ENCODE measurements at regions not wholly inside any gene's neighbourhood (a gene's known extent, or its start where the extent isn't known, plus 50 kb on each side); places are given as distances from the start of the nearest gene placed in this dataset.
"Not testable (repeated sequence)": the region's sequence is repeated elsewhere in the genome, so short reads cannot be mapped to it uniquely, and the experiment has no call there.

DNA sequence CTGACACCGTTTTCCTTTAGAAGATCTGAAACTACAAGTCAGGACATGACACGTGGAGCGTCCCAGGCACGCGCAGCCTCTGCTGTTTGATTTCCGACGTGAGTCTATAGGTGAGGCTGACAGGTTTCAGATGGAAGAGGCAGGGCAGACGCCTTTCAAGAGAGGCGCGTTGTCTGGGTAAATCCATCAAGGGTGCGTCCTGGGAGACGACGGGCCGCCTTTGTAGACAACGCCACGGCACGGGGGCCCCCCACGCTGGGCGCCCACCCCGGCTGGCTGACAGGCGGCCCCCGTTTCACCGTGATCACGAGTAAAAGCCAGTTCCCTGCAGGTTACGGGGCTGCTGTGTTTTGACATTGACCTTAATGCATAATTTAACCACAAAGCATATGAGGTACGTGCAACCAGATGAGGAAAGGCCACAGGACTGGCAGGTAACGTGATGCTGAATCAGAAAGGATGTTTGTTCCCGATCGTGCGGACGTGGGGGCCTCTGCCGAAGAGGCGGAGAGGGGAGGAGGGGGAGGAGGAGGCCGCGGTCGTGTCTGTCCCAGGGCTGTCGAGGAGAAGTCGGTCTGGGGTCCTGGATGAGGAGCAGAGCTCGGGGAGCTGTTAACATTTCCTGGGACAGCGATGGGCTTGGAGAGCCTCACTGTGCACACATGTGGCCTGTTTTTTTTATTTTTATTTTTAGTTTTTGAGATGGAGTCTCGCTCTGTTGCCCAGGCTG lies 51.1 kb upstream of the PPP2R3B start:
- FAIRE-seq, result no peak

DNA sequence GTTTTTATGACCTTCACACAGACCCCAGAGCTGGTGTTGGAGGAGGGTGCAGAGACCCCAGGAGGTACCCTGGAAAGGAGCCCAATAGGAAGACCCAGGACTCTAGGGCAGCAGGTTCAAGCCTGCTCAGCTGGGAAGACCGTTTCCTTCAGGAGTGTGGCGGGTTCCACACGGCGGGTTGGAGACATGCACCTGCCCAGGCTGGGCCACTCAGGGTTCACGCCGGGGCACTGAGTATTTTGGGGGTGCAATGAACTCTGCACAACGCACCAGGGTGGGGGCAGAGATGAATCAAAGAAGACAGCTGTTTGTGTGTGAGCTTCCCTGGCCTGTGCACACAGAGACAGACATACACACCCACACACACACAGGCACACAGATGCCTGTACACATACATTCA lies 52.5 kb upstream of the PPP2R3B start:
- FAIRE-seq, result no peak

DNA sequence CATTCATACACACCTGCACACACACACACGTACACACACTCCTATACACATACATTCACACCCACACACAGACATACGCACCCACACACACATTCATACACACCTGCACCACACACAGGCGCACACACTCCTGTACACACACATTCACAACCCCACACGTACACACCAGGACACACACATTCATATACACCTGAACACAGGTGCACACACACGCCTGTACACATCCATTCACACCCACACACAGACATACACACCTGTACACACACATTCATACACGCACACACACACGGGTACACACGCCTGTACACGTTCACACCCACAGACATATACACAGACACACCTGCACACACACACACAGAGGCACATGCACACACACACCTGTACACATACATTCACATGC lies 53.0 kb upstream of the PPP2R3B start:
- no peak for FAIRE-seq

DNA sequence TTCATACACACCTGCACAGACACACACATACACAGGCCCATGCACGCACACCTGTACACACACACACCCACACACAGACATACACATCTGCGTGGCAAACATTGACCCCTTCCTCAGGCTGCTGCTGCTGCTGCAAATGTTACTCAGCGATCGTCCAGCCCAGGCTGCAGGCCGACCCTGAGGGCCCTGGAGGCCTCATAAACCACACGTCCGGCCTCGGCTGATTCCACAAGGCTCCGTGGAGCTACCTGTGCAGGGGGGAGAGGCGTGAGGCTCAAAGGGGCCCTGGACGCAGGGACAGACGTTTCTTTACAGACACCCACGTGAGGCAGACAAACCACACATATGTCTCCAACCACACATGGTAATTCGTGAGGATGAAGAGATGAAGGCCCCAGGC lies 53.9 kb upstream of the PPP2R3B start:
- no peak for FAIRE-seq

DNA sequence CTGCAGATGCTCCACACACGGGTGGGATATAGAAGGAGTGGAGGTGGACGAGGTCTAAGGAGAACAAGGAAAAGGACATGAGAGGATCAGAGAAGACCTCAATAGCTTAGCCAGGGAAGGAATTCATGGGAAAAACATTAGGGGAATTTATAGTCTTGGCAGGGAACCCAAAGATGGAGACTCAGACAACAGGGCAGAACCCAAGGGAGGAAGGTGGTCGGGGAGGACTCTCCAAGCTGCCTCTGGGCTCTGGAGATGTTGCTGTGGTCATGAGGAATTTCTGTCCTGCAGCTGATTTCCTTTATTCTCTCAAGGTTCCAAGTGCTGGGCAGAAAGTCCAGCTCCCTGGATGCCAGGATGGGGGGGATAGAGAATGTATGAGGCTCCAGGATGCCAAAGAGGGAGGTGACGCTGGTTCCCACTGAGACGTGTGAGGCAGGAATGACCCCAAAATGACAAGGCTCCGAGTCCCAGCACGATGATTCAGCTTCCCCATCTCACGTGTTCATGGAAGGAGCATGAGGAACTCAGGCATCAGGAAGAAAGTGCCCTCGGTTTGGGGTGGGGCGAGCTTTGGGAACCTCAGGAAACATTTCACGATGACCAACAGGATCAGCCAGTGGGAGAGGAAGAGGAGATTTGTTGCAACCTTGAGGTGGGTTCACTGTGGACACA lies 57.0 kb upstream of the PPP2R3B start:
- FAIRE-seq, result no peak

DNA sequence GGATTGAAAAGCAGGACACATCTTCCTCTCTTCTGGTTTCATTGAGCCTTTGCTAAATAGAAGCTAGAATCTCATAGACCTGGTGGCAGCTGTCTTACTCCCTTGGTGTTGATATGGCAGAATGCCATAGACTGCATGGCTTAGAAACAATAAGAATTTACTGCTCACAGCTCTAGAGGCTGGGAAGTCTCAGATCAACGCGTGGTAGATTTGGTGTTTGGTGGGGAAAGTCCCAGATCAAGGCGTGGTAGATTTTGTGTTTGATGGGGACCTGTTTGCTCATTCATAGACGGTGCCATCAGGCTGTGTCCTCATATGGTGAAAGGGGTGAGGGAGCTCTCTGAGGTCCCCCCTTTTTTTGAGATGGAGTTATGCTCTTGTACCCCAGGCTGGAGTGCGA lies 57.6 kb upstream of the PPP2R3B start:
- FAIRE-seq, result no peak

DNA sequence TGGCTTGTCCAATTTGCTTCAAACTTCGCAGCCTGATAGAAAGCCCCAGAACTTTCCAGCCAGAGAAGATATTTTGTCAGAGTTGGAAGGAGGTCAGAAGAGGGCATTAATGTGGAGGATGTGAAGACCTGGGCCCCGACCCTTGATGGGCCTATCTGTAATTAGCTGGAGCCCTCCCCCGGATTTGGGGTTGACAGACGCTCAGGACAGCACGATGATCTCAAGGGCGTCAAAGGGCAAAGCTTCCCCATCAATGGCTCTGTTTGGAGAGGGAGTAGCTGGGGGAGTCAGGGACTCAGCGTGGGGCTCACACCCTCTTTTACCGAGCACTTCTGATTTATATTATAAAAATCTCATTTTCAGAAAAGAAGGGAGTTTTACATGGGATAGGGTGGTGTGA lies 59.0 kb upstream of the PPP2R3B start:
- FAIRE-seq, result no peak

DNA sequence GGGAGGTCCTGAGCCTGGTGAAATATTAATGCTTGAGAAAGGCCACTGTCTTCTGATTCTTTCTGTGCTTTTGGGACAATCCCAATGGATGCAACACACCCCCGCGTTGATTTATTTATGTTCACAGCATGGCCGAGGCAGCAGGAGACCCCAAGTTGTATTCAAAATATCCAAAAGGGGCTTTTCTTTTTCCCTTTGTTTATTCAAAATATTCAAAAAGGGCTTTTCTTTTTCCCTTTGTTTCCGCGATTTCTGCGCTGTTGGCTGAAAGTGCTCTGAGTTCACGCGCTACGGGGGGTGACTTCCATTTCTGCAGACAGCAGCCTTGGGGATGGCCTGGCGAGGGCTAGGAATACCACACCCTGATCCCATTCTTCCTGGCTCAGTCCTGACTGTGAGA lies 59.5 kb upstream of the PPP2R3B start:
- no peak for FAIRE-seq

DNA sequence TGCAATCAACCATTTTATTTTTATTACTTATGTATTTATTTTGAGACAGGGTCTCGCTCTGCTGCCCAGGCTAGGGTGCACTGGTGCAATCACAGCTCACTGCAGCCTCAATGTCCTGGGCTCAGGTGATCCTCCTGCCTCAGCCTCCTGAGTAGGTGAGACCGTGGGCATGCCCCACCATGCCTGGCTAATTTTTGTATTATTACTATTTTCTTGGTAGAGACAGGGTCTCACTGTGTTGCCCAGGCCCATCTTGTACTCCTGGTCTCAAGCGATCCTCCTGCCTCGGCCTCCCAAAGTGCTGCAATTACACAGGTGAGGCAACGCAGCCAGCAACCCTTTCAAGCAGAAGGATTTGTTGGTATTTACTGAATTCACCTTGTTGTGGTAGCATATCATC lies 60.3 kb upstream of the PPP2R3B start:
- no peak for FAIRE-seq

DNA sequence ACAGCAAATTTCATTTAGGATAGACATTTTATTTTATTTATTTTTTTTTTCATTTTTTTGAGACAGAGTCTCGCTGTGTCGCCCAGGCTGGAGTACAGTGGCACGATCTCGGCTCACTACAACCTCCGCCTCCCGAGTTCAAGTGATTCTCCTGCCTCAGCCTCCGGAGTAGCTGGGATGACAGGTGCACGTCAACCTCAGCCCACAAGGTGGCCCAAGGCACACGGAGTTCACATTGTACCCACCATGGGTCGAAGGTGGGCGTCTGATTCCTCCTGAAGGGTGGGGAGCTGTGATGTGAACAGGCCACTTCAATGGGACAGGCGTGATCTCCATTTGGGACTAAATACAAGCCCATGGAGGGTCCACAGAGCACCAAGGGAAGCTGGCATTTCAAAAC lies 65.0 kb upstream of the PPP2R3B start:
- FAIRE-seq, result not testable (repeated sequence)

DNA sequence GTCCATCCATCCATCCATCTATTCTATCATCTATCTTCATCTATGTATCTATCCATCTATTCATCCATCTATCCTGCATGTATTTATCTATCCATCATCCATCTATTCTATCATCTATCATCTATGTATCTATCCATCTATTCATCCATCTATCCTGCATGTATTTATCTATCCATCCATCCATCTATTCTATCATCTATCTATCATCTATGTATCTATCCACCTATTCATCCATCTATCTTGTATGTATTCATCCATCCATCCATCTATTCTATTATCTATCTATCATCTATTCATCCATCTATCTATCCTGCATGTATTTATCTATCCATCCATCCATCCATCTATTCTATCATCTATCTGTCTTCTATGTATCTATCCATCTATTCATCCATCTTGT lies 65.9 kb upstream of the PPP2R3B start:
- FAIRE-seq, result no peak

DNA sequence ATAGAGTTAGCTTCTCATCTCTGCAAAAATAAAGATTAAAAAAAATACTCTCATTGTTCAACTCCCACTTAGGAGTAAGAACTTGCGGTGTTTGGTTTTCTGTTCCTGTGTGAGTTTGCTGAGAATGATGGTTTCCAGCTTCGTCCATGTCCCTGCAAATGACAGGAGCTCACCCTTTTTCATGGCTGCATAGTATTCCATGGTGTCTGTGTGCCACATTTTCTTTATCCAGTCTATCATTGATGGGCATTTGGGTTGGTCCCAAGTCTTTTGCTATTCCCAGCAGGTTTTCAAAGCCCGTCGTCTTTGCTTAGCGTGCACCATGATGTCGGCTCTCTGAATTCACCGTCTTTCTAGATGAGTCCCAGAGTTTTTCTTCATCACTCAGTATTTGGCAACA lies 67.8 kb upstream of the PPP2R3B start:
- FAIRE-seq, result not testable (repeated sequence)

DNA sequence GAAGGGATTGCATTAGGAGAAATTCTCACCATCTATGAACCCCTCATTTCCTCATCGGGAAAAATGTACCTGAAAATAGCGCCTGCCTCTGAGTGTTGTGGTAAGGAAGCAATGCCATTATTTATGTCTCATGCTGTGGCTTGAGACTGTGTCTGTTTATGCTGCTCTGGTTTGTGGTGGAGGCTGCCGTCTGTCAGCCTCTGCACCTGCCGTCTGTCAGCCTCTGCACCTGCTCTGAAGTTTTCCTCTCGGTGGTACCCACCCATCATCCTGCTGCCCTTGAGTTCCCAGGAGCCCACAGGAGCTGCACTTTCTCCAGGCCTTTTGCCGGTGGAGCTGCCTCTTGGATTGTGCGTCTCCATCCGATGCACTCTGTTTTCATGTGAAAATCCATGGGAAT lies 68.5 kb upstream of the PPP2R3B start:
- no peak for FAIRE-seq

DNA sequence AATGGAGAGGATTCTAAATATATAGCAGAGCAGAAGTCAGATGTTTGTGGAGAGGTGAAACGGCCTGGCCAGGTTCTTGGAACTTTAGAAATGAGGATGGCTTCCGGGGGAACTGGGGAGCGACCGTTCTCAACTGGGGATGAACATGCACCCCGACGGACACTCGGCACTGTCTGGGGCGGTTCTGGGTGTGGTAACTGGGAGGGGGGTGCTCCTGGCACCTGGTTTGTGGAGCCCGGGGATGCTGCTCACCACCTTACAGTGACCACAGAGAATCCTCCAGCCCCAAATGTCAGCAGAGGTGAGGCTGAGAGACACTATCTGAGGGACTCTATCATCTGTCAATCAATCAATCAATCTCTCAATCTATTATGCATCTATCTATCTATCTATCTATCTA lies 69.0 kb upstream of the PPP2R3B start:
- FAIRE-seq, result no peak

DNA sequence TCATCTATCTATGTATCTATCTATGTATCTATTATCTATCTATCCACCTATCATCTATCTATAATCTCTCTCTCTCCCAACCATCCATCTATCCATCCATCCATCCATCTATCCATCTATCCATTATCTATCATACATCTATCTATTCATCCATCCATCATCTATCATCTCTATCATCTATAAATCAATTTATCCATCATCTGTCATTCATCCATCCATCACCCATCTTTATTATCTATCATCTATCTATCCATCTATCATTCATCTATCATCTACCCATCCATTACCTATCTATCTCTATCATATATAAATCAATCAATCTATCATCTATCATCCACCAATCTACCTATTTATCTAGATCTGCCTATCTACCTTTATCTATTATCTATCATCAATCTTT lies 69.4 kb upstream of the PPP2R3B start:
- FAIRE-seq, result no peak

DNA sequence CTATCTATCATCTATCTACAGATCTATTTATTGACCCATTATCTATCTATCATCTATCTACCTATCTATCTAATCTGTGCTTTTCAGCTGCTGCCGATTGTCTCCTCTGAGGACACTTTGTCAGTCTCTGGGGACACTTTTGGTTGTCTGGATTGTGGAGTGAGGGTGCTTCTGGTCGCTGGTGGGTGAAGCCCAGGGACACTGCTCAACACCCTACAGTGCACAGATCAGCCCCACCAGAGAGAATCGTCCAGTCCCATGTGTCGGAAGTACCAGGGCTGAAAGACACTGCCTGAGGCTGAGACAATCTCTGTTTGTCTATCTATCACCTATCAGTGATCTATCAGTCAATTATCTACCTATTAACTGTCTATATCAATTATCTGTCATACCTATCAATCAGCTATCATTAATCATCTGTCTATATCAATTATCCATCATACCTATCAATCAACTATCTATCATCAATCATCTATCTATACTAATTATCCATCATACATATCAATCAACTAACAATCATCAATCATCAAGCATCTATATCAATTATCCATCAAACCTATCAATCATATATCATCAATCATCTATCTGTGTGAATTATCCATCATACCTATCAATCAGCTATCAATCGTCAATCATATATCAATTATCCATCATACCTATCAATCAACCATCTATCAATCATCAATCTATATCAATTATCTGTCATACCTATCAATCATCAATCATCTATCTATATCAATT lies 70.0 kb upstream of the PPP2R3B start:
- FAIRE-seq, result no peak

DNA sequence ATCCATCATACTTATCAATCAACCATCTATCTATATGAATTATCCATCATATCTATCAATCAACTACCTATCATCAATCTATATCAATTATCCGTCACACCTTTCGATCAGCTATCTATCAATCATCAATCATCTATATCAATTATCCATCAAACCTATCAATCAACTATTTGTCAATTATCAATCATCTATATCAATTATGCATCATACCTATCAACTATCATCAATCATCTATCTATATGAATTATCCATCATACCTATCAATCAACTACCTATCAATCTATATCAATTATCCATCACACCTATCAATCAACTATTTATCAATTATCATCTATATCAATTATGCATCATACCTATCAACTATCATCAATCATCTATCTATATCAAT lies 70.6 kb upstream of the PPP2R3B start:
- FAIRE-seq, result peak; percentile 65

DNA sequence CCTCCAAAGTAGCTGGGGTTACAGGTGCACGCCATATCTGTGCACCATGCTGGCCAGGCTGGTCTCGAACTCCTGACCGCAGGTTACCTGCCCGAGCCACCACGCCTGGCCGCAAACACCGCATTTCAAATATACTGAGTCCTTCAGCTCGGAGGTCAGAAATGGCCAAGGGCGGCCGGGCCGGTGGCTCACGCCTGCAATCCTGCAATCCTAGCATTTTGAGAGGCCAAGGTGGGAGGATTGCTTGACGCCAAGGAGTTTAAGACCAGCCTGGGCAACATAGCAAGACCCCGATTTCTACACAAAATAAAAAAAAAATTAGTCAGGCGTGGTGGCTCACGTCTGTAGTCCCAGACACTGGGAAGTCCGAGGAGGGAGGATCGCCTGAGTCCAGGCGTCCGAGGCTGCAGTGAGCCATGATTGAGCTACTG lies 71.9 kb upstream of the PPP2R3B start:
- no peak for FAIRE-seq

DNA sequence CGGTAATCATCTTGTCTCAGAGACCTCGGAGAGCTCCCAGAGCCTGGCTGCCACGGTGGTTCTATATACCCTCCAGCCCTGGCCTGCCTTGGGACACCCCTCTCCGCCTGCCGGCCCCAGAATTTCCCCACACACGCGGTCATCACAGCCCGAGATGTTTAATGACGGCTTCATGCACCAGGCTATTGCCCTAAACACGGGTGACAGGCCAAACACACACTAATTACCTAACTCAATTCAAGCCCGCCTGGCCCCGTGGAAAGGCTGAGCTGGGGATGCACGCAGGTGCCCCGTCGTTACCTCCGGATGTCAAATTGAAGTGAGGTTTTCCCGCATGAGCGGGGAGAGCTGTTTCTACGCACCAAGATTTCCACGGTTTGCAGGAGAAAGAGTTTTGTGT lies 72.9 kb upstream of the PPP2R3B start:
- FAIRE-seq, result no peak

DNA sequence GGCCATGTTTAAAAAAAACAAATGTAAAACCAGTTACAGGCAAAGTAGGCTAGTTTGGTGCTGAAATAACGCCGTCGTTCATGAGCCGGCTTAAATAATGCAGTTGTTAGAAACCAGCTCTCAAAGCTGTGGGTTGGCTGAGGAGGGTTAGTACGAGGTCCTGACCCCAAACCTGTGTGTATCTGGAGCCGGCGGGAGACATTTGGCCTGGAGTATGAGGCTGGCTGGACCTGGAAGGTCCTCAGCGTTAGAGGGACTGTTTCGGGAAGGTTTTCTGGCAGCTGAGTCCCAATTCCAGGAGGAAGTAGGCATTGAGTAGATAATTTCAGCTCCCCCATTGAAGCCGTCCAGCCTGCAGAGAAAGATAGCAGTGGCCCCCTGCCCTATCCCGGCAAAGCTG lies 73.4 kb upstream of the PPP2R3B start:
- no peak for FAIRE-seq

DNA sequence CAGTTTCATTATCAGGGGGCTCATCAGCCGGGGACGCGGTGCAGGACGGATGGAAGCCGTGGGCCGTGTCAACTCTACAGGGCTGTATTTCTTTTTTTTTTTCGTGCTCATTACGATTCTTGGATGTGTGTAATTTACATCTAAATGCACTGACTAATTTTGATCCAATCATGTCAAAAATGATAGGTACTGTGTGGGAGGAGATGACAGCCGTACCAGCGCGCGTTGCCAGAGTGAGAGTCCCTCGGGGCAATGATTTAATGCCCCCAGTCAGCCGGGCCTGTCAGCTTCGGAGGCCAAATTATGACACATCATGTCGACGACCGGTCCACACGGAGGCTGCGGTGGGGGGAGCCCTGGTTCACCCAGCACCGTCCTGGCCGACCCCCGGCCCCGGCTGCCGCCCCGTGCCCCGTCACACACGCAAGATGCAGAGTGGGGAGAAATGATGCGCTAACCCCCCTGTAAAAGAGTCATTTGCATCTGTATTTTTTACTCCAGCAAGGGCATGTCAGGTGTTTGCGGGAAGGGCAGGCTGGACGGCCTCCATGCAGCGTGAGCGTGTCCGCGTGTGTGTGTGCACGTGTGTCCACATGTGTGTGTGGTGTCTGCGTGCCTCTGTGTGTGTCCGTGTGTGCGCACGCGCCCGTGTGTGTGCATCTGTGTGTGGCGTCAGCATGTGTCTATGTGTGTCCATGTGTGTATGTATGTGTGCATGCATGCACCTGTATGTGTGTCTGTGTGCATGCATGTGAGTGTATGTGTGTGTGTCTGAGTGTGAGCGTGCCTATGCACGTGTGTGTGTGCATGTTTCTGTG lies 74.3 kb upstream of the PPP2R3B start:
- FAIRE-seq, result no peak

DNA sequence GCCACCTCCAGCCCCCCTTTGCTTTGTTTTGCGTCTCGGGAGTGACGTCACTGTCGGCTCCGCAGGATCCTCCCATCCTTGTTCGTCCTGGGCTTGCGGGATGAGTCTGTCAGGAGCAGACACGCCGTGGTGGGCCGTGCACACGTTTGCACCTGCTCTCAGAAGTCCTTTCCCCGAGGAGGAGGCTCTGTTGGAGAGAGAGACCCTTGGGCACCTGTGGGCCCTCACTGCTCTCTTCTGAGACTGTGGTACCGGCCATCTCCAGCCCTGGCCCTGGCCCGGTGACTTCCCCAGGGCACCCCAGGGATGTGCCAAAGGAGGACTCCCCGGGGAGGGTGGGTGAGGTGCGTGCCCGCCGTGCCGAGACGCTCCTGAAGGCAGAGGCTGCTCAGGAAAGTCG lies 76.1 kb upstream of the PPP2R3B start:
- no peak for FAIRE-seq
